T1000 (cell line): ENCODE measurements at regions not wholly inside any gene's neighbourhood (a gene's known extent, or its start where the extent isn't known, plus 50 kb on each side); places are given as distances from the start of the nearest gene placed in this dataset.

Experiments used
- DNase-seq: peaks from one replicate; lab custom pipeline; 2025; ENCODE audit warnings: mixed read lengths; lab: John Stamatoyannopoulos, UW

DNA sequence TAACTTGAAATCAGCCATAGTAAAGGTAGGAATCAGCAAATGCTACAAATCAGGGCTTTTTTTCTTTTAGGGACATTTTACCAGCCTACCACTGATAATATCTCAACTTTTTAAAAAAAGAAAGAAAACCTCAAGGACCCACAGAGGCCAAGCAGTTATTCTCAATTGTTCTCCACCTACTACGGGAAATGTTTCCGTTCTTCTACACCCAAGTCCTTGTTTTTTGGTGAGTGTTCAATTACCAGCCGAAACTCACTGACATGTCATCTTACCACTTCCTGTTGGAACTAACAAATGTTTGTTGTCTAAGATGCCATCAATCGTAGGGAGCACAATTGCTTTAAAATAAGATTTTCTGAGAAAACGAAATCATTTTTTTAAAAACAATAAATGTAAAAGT lies 50.2 kb upstream of the CDK1 start:
- DNase-seq: no peak

DNA sequence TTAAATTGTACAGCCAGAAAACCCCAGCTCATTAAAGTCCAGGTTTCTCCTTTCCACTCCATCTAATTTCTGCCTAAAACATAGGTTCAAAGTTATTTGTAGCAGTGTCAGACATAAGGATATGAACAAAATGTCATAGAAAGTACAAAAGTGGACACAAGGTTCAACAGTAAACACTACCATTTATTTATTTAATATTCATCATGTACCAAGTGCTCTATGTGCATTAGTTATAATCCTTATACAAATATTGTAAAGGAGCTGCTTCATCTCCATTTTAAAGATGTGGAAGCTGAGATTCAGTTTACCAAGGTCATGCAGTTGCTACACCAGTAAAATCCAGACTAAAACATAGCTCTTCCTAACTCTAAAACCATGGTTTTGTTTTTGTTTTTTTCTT lies 52.0 kb upstream of the CDK1 start:
- no peak for DNase-seq

DNA sequence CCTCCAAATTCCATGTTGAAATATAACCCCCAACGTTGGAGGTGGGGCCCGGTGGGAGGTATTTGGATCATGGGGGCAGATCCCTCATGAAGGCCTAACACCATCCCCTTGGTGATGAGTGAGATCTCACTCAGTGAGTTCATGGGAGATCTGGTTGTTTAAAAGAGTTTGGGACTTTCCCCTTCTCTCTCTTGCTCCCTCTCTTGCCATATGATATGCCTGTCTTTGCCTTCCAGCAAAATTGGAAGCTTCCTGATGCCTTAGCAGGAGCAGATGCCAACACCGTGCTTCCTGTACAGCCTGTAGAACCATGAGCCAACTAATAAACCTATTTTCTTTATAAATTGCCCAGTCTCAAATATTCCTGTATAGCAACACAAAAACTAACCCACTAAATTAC lies 55.7 kb upstream of the CDK1 start:
- no peak for DNase-seq

DNA sequence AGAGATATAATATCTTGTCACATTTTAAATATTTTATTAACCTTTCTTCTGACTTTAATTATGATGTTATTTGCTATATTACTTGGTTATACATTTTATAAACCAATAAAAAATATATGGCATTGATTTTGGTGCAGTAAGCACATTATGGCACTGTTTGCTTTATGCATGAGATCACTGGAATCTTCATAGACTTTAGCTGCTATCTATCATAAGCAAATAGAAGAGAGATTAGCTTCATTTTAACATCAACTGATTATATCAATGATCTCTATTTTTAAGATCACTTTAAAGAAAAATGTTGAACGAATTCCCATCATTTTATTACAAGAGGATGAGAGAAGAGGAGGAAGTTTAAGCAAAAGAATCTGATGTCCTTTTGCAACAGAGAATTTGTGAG lies 58.6 kb upstream of the CDK1 start:
- DNase-seq: no peak

DNA sequence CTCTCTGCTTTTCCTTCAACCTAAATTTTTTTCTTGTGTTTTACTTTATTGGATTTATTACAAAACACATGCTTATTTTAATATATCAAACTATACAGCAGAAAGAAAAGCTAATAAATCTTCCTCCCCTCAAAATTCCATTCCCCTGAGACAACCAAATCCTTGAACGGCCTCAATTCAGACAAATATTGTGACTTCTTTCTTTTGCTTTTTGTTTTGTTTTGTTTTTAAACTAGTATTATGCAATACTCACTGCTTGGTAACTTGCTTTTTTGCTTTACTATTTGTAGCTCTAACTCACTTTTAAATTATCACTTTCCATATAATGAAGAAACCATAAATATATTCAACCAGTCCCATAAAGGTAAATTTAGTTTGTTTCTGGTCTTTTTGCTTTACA lies 59.4 kb upstream of the CDK1 start:
- DNase-seq: no peak

DNA sequence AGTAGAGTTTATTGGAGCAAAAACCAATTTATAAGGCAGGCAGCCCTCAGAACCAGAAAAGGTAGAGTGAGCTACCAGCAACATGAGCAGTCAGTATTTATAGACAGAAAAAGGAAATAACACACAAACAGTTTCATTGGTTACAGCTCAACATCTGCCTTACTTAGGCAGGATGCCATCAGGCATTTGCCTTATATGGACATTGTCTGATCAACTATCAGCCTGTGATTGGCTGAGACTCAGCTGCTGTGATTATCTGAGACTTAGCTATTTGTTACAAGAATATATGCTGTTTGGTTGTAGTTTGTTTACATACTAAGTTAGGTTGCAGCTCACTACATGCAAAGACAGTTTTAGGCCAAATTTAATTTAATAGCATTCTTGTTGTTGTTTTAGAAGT lies 60.4 kb upstream of the CDK1 start:
- DNase-seq: no peak

DNA sequence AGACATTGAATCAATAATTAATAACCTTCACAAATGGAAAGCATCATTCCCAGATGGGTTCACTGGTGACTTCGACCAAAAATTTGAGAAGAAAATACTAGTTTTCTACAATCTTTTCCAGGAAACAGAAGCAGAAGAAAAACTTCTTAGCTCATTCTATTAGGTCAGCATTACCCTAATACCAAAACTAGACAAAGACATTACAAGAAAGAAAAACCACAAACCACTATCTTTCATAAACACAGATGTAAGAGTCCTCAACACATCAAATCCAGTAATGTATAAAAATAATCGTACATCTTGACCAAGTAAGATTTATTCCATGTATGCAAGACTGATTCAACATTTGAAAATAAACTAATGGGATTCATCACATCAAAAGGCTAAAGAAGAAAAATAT lies 64.0 kb upstream of the CDK1 start:
- DNase-seq: no peak

DNA sequence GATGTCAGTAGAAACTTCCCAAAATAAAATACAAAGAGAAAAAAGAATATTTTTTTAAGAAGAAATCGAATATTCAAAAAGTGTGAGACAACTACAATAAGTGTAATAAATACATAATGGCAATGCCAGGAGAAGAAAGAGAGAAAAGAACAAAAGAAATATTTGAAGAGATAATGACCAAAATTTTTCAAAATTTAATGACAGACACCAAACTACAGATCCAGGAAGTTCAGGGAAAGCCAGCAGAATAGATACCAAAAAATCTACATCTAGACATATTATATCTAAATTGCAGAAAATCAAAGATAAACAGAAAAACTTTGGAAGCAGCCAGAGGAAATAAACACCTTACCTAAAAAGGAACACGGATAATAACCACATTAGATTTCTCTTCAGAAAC lies 66.8 kb upstream of the CDK1 start:
- no peak for DNase-seq

DNA sequence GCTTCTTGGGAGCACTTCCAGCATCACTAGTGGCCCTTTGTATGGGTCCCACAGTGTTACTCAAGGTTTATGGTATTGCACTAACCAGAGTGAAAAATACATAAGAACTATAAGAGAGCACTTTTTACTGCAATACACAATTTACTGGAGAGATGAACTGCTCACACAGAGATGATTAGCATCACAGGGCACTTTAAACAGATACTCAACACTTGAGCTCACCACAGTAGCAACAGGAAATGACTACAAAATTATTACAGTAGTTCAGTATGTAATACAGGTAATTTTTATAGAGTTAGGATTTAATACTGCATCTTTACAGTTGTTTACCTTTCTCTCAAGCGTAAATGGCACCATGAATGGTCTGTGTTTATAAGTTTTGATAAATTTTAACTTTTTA lies 68.2 kb upstream of the CDK1 start:
- DNase-seq: no peak

DNA sequence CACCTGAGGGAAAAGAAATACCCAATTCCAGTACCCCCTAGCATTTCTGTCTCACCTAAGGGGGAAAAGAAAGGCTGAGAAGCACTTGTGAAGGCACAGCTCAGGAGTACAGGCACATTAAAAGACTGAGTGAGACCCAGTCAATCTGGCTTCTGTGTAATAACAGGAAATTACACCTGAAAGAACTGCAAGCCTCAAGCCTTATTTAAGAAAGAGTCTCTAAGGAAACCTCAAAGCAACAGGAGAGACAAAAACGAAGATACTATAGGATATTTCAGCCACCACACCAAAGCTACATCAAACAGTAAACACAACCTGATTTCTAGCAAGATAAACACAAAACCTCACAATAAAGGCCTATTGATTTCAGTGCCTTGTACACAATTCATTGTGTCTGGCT lies 69.6 kb upstream of the CDK1 start:
- no peak for DNase-seq

DNA sequence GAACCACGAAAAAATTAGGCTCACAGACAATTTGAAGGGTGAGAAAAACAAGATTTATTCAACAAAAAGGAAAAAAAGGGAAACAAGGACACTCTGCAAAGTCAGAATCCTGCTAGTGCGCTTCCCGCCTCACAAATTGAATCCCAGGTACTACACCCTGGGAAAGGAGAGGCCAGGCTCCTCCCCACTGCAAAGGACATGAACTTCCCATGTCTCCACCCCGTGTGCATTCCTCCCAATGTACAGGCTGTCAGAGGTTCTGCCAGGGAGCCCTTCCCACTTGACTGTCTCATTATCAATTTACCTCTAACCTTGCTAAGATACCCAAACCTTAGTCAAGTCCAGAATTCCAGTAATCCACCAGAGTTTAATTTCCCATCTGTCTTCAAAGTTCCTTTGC lies 70.4 kb upstream of the CDK1 start:
- DNase-seq: no peak

DNA sequence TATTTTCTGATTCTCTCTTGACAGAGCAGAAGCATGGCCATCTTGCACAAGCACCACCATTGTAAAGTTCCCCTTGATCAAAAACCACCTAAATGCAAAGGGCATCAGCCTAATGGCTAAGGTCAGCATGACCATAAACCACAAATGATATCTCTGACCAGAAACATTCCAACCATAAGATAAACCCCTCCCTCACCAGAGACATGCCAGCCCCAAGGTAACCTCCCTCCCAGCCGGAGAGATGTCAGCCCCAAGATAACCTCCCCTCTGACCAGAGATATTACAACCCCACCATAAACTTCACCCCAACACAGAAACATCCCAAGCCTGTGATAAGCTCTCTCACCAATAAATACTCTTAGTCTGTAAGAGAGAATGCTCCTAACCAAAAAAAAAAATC lies 72.1 kb upstream of the CDK1 start:
- DNase-seq: no peak

DNA sequence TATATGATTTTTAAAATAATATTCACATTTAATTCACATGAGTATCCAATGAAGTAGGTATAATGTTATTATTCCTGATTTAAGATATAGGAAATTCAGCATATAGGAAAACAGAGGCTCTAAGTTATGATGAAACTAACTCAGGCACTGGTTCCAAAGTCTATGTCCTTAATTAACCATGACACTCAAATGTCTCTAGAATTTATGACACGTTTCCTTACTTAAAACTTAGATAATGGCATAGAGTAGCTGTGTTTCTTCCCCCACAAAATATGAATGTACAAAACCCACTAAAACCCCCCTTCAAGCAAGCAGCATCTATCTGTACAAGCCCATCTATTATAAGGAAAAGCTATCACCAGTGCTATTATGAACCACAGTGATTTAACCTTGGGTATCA lies 72.9 kb upstream of the CDK1 start:
- no peak for DNase-seq

DNA sequence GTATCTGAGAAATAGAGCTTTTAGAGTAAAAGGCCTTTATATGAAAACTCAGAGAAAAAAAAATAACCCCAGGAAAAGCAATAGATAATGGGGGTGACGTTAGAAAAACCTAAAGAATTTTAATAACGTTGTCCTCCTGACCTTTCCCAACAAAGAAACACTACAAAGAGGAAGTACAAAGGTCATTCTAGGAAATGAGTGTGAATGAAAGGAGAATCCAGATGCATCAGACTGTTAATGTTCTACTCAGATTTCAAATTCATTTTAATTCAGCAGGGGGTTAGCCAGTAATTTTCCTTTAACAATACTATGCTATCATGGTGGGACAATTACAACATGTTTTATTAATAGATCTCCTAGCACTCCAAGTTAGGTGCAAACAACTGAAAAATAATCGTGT lies 73.8 kb upstream of the CDK1 start:
- DNase-seq: no peak

DNA sequence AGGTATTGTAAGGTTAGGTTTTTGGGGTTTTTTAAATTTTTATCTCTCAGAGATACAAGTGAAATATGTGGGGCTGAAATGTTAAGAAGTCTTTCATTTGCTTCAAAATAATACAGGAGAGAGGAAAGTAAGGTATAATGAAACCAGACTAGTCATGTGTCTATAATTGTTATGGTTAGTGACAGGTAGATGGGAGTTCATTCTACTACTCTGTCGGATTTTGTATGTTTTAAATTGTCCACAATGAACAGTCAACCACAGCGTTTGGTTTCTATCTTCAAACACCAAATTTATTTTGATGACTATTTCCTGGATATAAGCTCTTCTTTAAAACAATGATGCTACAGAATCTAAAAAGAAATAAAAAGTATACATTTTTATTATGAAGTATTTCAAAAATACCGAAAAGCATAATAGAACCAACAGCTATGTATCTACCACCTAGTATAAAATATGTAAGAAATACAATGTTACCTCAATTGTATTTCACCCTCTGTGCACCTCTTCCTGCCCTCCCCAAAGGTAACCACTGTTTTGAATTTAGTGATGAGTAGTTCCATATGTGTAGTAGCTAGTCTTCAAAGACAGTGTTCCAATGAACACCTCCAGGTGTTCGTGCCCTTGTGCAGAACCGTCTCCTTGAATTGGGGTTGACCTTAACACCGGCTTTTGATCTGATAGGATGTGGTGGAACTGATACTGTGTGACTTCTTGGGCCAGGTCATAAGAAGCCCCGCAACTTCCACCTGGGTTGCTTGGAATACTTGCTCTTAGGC lies 74.8 kb upstream of the CDK1 start:
- DNase-seq: no peak

DNA sequence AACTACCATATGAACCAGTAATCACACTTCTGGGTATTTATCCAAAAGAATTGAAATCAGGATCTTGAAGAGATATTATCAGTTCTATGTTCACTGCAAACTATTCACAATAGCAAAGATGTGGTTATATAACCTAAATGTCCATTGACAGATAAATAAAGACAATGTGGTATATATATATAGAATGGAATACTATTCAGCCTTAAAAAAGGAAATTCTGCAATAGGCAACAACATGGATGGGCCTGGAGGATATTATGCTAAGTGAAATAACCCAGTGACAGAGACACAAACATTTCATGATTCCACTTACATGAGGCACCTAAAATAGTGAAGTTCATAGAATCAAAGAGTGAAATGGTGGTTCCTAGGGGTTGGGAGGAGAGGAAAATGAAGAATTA lies 90.6 kb upstream of the CDK1 start:
- DNase-seq: no peak

DNA sequence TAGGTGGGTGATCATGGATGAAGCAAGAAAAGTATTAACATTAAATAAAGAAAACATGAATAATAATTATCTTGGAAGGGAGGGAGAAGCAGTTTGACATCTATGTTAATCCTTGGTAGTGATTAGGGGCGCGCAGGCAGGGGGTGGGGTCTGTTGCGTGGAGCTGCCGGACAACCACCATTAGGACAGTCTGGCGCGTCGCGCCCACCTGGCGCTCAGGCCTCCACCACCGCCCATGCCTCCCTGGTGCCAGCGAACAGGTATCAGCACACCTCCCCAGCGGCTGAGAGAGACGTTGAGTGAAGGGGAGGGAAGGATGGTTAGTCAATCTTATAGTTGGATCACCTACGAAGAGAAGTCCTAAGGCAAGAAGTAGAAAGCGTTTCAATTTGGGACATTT lies 94.2 kb upstream of the CDK1 start:
- no peak for DNase-seq

DNA sequence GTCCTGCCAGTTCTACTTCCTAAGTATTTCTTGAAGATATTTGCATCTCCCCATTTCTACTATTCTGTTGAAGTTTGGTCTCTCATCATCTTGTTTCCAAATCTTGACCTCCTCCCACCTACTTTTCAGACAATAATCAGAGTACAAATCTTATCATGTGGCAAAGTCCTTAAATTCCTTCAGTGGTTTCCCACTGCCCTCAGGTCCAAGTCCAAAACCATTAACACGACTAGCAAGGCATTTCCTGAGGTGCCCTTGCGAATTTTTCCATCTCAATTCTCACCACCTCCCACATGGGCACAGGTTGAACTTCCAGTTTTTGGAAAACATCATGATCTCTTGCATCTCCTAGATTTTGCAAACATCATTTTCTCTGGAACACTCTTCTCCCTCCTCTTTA lies 97.2 kb upstream of the CDK1 start:
- no peak for DNase-seq

DNA sequence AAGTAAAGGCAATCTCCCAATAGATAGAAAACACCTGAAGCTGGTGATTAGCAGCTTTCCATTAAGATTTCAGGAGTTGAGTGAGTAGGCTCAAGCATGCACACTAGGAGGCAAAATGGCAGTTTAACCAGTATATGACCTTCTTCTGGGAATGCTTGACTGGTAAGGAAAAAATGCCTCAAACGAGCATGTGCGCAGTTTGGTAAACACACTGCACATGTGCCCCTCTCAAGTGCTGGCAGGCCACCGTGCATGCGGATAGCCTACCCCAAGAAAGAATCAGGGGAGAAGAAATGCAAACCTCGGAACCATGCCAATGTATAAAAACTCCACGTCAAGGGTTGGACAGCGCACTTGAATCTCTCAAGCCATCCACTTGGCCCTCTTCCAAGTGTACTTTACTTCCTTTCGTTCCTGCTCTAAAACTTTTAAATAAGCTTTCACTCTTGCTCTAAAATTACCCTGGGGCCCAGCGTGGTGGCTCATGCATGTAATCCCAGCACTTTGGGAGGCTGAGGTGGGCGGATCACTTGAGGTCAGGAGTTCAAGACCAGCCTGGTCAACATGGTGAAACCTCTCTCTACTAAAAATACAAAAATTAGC lies 98.8 kb upstream of the CDK1 start:
- DNase-seq: no peak

DNA sequence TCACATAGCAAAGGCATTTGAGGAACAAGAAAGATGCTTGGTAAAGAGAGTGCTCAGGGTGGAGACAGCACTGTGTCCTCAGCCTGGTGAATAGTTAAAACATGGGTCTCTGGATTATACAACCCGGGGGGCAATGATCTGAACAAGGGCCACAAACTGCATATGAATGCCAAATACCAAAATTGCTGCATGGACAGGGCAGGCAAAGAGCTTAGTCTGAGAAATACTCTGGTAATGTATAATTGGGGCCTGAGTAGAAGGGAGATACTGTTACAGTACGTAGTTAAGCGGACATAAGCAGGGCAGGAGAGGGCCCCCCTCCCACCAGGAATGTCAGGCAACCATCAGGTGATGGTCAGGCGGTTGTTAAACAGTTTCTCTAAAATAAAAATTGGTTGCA lies 99.3 kb upstream of the CDK1 start:
- no peak for DNase-seq

DNA sequence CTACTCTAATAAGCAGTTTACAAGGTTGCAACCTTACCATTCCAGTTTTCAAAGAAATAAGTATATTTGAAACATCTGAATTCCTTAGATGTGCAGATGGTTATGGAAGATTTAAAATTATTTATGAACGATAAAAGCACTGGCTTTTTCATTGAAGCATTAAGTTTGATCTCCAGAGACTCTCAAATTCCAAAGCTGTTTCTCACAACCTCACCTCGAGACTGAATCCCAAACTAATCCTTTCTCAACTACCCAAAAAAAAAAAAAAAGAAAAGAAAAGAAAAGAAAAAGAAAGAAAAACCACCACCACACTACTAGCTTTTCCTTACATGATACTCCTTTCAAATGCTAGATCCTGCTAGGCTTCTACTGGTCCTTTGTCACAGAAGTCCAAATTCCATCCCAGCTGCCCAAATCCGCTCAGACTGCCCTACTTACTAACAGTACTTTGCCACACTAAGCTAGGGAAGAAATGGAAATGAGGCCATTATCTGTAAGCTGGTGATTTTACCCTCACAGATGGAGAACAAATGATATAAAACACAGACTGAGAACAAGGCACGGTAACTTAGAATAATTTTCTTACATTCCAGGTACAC lies 100.6 kb upstream of the CDK1 start:
- no peak for DNase-seq

DNA sequence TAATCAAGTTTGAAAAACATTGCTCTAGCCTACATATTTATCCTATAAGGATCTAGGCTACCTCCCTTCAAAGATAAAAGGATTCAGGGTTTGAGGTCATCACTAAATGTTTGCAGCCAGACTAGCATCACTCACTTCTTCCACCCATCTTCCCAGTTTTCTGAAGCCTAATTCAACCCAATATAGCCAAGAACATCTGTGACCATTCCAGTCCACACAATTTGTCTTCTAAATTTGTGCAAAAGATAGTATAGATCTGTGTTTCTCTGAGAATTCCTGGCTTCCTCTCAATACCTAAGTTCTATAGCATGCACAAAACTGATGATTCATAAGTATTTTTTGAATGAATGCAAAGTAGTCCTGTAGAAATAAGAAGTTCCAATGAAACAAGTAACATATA lies 103.0 kb upstream of the CDK1 start:
- no peak for DNase-seq

DNA sequence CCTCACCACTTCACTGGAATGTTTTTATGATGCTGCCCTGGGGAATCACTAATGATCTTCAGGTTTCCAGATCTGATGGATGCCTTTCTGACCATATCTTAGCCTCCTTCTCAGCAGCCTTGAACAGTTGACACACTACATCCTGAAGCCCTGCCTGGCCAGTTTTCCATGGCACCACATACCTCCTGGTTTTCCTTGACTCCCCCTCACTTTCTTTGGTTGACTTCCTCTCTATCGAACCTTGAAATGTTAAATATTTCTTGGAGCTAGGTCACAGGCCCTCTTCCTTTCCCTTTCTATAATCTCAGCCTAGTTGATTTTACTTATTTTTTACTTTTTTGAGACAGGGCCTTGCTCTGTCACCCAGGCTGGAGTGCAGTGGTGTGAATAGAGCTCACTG lies 108.8 kb upstream of the CDK1 start:
- DNase-seq: no peak

DNA sequence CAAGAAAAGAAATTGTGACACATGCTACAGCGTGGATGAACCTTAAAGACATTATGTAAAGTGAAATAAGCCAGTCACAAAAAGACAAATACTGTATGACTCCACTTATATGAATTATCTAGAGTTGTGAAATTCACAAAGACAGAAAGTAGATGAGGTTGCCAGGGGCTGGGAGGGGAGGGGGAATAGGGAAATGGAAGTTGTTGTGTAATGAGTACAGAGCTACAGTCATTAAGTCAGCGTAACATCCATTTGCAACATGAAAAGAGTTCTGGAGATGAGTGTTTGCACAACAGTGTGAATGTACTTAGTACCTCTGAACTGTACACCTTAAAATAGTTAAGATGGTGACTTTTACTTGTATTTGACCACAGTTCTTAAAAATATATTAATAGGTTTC lies 112.1 kb upstream of the CDK1 start:
- DNase-seq: no peak
